Right lobe of liver (tissue), 6 donors: ENCODE measurements at regions not wholly inside any gene's neighbourhood (a gene's known extent, or its start where the extent isn't known, plus 50 kb on each side); places are given as distances from the start of the nearest gene placed in this dataset.

Experiments used
- ATAC-seq, 4 donors: fragments of 200-7000 bp; cut with Tn5 transposase; one replicate each; pipeline ENCODE4 v1.9.1; 2020; ENCODE audit warnings: mild to moderate bottlenecking in 4 of 4, moderate library complexity in 4 of 4
- DNase-seq, 3 donors: peaks; one replicate each; pipeline ENCODE4 v3.0.0-alpha.2; 2020
- H3K27ac ChIP-seq, 3 donors: fragments of 200-600 bp; one replicate each; pipeline ENCODE4 v1.8.0; 2022
- H3K27me3 ChIP-seq, 2 donors: fragments of 200-600 bp; one replicate each; pipeline ENCODE4 v1.8.0; 2022
- H3K36me3 ChIP-seq, 4 donors: fragments of 200-600 bp; sonication (generic) in 1 of 4; one replicate each; pipeline versions ENCODE4 v1.5.1 to v1.8.0; 2017 to 2022; ENCODE audit warnings: control low read depth in 1 of 4
- H3K4me1 ChIP-seq, 4 donors: fragments of 200-600 bp; sonication (generic) in 1 of 4; one replicate each; pipeline versions ENCODE4 v1.5.1 to v1.8.0; 2017 to 2022; ENCODE audit warnings: control low read depth in 1 of 4
- H3K4me3 ChIP-seq, 3 donors: fragments of 200-600 bp; one replicate each; pipeline ENCODE4 v1.8.0; 2022
- H3K9me3 ChIP-seq, 4 donors: fragments of 200-600 bp; sonication (generic) in 1 of 4; one replicate each; pipeline versions ENCODE4 v1.5.1 to v1.8.0; 2017 to 2022; ENCODE audit warnings: control low read depth in 1 of 4
- POLR2A ChIP-seq: fragments of 450-650 bp; IDR thresholded peaks from one replicate; pipeline ENCODE4 v1.6.1; 2017; ENCODE audit warnings: antibody characterized with exemption, mild to moderate bottlenecking
- WGBS: methylation state at CpG from one replicate; pipeline ENCODE4 v1.1.6; 2018; ENCODE audit warnings: low coverage, low lambda C conversion rate; ENCODE audit not compliant: insufficient coverage; ENCODE audit errors: missing lambda C conversion rate; 5-methylcytosine and 5-hydroxymethylcytosine counted together
- intact Hi-C, 2 donors: fragments of 100-400 bp; cut with DNase I; formaldehyde crosslinking; loops; one replicate each; pipeline versions ENCODE4 v1.11.2 to v1.14.1; 2022
- TF ChIP-seq, protein P1 (sequence below), 4 donors: fragments of 200-600 bp in 3 of 4; fragments of 450-650 bp in 1 of 4; IDR thresholded peaks; one replicate each; pipeline versions ENCODE4 v1.5.1 to v1.8.0; 2016 to 2022; ENCODE audit warnings: antibody characterized with exemption in 4 of 4, mild to moderate bottlenecking in 2 of 4
- donor health status: DM: no; HTN: yes; CAD: no.
- donor health status: DM: no; HTN: no; CAD: no.
- donor health status: DM: no; HTN: no; CAD: no.
- donor health status: DM: no; HTN: yes; CAD: no.
- donor health status: DM: no; HTN: yes; CAD: no.

DNA sequence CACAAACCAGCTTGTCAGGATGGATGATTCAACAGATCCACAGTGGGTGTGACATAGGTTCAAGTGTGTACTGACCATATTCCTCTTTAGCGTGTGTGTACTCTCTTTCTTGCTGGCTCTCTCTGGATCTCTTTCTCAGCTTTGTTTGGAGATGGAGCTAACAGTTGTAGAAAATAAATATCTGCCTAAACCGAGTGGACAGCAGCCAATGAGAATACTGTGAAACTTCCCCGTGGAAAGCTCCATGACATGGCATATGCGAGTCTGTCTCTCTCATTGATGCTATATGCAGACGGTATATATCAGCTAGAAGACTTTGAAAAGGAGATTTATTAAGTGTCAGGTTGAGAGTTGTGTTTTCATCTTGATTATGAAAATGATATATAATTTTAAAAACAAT, 406.5 kb upstream of the SUCLG2 start:
- H3K27ac ChIP-seq, result no peak overlapping the region
- peaks cover 0 to 6% (median 0%) of the 10 kb centered on the region in 4 donors for H3K4me1 ChIP-seq
- no peaks in the 10 kb centered on the region for H3K36me3 ChIP-seq
- intact Hi-C loops, result no loop called here
- WGBS, result 67% methylated on average over 5 of the region's 5 CpGs
- H3K4me3 ChIP-seq, result no peak overlapping the region
- H3K9me3 ChIP-seq, result no peaks in the 10 kb centered on the region
- no peak for ATAC-seq
- H3K27me3 ChIP-seq, result no peaks in the 10 kb centered on the region
- TF ChIP-seq POLR2A, result no peak
- TF ChIP-seq, protein P1, sequence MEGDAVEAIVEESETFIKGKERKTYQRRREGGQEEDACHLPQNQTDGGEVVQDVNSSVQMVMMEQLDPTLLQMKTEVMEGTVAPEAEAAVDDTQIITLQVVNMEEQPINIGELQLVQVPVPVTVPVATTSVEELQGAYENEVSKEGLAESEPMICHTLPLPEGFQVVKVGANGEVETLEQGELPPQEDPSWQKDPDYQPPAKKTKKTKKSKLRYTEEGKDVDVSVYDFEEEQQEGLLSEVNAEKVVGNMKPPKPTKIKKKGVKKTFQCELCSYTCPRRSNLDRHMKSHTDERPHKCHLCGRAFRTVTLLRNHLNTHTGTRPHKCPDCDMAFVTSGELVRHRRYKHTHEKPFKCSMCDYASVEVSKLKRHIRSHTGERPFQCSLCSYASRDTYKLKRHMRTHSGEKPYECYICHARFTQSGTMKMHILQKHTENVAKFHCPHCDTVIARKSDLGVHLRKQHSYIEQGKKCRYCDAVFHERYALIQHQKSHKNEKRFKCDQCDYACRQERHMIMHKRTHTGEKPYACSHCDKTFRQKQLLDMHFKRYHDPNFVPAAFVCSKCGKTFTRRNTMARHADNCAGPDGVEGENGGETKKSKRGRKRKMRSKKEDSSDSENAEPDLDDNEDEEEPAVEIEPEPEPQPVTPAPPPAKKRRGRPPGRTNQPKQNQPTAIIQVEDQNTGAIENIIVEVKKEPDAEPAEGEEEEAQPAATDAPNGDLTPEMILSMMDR (IDR thresholded peaks at IDR 0.05), result no peak
- no peak for DNase-seq

- DNase-seq (no peak), ATAC-seq (no peak)
- H3K4me3 ChIP-seq, result no peak overlapping the region
- peaks cover 0 to 6% (median 0%) of the 10 kb centered on the region in 4 donors for H3K4me1 ChIP-seq
- intact Hi-C loops, result no loop called here
- no peaks in the 10 kb centered on the region for H3K36me3 ChIP-seq
- TF ChIP-seq, protein P1 (IDR thresholded peaks at IDR 0.05), result no peak
- no peak for TF ChIP-seq POLR2A
- no peaks in the 10 kb centered on the region for H3K27me3 ChIP-seq
- 67% methylated on average over 3 of the region's 3 CpGs for WGBS
- H3K9me3 ChIP-seq, result no peaks in the 10 kb centered on the region
- H3K27ac ChIP-seq, result no peak overlapping the region
These were observed 405.8 kb upstream of the SUCLG2 start for GRCh38 chr3:68060191-68060590.

DNA sequence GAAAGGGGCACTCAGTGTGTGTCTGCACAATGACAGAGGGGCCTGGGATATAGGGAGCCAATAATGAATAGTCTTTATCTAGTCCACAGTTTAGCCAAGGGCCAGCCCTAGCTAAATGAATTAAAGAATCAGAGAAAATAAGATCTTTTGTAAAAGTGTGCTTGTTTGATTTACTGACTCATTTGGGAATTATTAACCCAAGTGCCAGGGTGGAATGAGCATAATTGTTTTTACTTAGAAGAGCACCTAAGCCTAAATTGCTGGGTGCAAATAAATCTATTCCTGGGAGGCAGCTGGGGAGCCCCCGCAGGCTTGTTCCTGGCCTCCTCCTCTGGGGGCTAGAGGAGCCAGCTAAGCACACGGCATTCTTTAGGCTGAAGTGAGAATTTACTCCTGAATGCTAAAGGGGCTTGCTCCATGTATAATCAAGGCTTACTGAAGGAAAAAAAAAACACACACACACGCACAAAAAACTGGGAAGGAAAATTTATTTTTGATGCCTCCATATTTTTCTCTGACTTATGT, 405.3 kb upstream of the SUCLG2 start:
- peaks cover 0 to 6% (median 0%) of the 10 kb centered on the region in 4 donors for H3K4me1 ChIP-seq
- intact Hi-C loops, result no loop called here
- H3K36me3 ChIP-seq, result no peaks in the 10 kb centered on the region
- ATAC-seq (peak in 3 of 4 donors; percentile 22 to 95 (median 36)), DNase-seq (no peak)
- TF ChIP-seq POLR2A, result no peak
- TF ChIP-seq, protein P1 (IDR thresholded peaks at IDR 0.05), result no peak
- no peak overlapping the region for H3K27ac ChIP-seq
- no peaks in the 10 kb centered on the region for H3K9me3 ChIP-seq
- no peaks in the 10 kb centered on the region for H3K27me3 ChIP-seq
- H3K4me3 ChIP-seq, result no peak overlapping the region
- 49% methylated on average over 3 of the region's 3 CpGs for WGBS

DNA sequence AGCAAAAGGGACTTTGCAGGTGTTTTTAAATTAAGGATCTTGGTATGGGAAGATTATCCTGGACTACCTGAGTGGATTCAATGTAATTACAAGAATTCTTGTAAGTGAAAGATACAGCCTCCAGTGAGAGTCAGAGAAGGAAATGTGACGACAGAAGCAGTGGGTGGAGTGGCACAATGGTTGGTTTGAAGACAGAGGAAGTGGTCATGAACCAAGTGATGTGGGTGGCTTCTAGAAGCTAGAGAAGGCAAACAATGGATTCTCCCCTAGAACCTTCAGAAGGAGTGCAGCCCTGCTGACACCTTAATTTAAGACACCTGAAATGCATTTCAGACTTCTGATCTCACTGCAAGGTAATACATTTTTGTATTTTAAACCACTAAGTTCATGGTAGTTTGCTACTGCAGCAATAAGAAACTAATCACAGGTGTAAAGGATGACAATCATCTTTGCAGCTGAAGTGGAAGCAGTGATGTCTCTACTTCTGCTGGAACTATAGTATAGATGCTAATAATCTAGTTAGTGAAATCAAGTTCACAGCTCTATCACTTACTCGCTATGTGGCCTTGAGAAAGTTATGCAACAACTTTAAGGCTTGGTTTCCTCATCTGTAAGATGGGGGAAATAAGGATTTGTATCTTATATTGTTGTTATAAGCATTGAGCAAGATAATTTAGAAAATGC, 403.4 kb upstream of the SUCLG2 start:
- TF ChIP-seq, protein P1 (IDR thresholded peaks at IDR 0.05), result no peak
- TF ChIP-seq POLR2A, result no peak
- DNase-seq (no peak), ATAC-seq (no peak)
- Histone ChIP-seq H3K27me3 (no peaks in the 10 kb centered on the region), H3K4me3 (no peak overlapping the region), H3K27ac (no peak overlapping the region), H3K36me3 (no peaks in the 10 kb centered on the region), H3K9me3 (no peaks in the 10 kb centered on the region), H3K4me1 (peaks cover 0 to 6% (median 0%) of the 10 kb centered on the region in 4 donors)
- WGBS, result 35% methylated on average over 2 of the region's 2 CpGs
- intact Hi-C loops, result no loop called here
